HG03095 (cell line): ENCODE measurements at regions not wholly inside any gene's neighbourhood (a gene's known extent, or its start where the extent isn't known, plus 50 kb on each side); places are given as distances from the start of the nearest gene placed in this dataset.

Source experiments
- ATAC-seq: cut with Tn5 transposase; IDR thresholded peaks from one replicate; pipeline ENCODE4 v1.9.1; 2021; ENCODE audit warnings: moderate library complexity; ENCODE audit not compliant: unreplicated experiment

GRCh38 chr12:84691266-84691665 is 221.3 kb downstream of the SLC6A15 start:
- no peak for ATAC-seq

DNA sequence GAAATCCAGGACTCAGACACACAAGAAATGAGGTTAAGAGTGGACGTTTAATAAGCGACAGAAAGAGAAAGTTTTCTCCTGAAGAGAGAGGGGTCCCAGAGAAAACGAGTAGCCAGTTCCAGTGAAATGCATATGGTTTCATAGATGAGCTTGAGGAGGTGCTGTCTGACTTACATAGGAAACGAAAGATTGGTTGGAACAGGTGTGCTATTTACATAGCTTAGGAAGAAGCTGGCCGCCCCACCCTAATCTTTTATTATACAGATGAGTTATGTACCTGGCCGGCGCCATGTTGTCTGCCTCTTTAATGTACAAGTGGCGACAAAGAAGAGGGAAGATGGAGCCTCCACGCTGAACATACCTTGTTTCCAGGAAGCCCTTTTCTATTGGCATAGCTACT is 223.0 kb downstream of the SLC6A15 start:
- ATAC-seq = no peak

DNA sequence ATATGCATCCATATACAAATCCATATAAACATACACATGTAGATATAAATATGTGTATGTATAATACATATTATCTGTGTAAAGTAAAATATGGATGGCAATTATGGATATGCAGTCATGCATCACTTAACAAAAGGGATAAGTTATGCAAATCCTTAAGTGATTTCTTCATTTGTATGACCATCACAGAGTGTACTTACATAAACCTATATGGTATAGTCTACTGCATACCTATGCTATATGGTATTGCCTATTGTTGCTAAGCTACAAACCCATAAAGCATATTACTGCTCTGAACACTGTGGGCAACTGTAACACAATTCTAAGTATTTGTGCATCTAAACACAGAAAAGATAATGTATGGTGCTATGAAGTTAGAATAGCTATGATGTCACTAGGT is 227.2 kb downstream of the SLC6A15 start:
- ATAC-seq = no peak

GRCh38 chr12:84676787-84677186 is 235.8 kb downstream of the SLC6A15 start:
- ATAC-seq = no peak

DNA sequence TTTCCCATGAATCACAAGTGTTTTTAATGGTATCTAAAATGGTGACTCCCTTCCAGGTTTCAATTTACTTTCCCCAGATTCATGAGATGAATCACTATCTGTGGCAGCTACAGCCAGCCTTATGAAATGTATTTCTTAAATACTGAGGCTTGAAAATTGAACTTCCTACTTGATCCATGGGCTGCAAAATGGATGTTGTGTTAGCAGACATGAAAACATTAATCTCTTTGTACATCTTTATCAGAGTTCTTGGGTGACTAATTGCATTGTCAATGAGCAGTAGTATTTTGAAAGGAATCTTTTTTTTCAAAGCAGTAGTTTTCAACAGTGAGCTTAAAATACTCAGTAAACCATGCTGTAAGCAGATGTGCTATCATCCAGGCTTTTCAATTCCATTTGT is 250.8 kb downstream of the SLC6A15 start:
- ATAC-seq = no peak

GRCh38 chr12:84660139-84660538 is 252.5 kb downstream of the SLC6A15 start:
- no peak for ATAC-seq

DNA sequence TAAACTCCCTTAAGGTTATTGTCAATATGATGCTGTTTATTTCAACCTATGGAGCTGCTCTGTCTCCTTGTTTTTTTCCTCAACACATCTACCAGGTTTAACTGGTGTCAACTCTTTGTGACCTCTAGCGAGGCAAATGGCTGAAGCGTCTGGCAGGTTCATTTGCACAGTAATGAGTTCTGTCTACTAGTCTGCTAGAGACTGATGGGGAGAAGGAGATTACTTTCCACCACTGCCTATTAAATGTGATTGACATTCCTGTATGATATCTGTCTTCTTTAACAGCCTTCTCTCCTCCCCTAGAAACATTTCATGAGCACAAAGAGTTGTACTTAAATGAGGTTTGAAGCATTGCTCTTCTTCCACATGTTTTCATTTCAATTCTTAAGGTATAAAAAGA is 253.7 kb downstream of the SLC6A15 start:
- ATAC-seq = no peak

DNA sequence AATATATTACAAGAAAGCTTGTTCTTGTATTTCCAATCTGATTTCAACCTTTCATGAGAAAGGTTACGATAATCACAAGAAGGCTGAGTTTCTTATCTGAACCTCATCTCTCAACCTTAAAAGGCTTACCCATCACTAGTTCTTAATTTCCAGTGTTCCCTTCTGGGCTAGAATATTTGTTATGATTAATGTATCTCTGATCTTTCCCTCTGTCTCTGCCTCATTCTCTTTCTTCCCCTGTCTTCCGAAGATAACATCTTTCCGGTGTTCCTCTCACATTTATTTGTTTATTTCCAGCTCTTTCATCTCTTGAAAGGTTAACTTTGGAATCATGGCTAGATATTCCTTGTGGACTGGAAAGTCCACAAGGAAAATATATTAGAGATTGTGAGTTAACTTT is 255.9 kb downstream of the SLC6A15 start:
- no peak for ATAC-seq

GRCh38 chr12:84653482-84653881 is 259.1 kb downstream of the SLC6A15 start:
- ATAC-seq = no peak

DNA sequence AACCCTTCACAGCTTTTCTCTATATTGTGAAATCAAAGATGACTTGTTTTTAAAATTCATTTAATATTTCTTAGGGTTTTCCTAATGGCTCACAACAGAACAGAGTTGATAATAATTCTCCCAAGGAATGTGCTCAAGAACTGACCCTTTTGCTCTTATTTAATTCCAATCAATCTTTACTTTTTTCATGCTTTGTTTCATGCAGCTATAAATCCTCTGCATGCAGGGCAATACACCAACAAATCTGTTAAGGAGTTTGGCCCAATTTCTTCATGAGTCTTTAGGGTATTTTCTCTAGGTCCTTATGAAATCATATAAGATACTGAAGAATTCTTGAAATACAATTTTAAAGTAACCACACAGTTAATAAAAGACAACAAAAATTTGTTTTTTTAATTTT is 264.2 kb downstream of the SLC6A15 start:
- no peak for ATAC-seq

DNA sequence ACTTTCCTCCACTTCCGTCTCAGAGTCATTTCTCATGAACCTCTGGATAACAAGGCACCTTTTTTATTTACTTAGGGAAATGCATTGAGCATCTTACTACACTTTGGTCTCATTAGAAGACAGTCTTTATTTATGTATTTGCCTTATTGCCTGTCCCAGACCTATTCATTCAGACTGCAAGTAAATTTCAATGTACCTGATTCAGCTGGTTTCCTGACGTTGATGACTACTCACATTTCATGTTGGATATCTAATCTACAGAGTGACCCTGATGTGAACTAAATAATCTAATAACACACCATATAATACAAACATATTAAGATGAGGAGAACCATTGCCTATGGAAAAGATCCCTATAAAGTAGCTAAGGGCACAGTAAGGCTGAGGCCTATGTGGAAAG is 267.7 kb downstream of the SLC6A15 start:
- no peak for ATAC-seq

DNA sequence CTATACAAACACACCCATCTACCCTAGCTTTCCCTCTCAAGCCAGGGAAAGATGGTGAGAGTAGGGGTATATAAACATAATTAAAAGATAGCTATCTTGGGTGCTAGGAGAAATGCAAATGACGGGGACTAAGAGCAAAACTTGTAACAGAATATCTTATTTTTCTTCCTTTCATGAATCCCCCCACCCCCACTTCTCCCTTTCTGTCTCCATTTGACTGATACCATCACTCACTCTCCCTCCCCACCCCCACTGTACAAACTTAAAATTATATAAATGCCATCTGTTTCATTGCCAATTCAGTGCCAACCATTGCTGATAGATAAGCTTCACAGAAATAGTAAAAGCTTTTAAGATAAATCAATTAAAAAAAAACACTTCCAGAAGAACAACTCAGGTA is 268.6 kb downstream of the SLC6A15 start:
- no peak for ATAC-seq

GRCh38 chr12:84641940-84642545 is 270.6 kb downstream of the SLC6A15 start:
- ATAC-seq = no peak

DNA sequence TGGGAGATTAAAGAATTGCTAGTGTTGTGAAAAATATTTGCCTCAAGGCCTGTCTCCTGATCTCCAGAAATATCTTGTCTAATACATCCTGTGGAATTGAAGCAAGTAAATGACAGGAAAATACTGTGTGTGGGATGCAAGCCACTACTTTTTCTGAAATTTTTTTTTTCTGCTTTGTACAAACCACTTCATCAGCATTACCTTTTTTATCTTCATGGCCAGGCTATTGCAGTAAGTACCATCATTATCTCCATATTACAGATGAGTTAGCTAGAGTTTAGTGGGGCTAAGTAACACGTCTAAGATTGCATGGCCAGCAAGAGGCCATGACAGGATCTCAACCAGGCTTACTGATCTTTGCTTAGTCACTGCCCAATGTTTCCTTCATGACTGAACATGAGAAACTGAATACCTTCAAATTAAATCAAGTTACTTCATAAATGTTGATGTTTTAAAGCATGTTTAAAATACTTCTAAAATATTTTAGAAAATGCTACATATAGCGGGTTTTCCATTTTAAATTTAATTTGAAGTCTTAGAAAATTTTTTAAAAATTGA is 273.7 kb downstream of the SLC6A15 start:
- no peak for ATAC-seq

DNA sequence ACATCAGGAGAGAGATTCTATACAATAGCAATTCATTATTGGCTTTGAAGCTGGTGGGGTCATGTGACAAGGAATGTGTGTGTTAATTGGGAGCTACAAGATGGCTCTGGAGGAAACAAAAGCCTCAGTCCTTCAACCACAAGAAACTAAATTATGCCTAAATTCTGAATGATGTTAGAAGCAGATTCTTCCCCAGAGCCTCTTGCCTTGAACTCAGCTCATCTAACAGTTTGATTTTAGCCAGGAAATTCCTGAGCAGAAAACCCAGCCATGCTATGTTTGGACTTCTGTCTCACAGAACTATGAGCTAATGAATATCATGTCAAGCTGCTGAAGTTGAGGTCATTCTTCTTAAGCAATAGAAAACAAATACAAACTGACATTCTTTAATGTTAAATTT is 274.7 kb downstream of the SLC6A15 start:
- ATAC-seq = no peak

- ATAC-seq = no peak
Observed at GRCh38 chr12:84636801-84637290, 275.8 kb downstream of the SLC6A15 start.

- ATAC-seq = no peak
Observed at GRCh38 chr12:84634526-84634925, 278.1 kb downstream of the SLC6A15 start.

DNA sequence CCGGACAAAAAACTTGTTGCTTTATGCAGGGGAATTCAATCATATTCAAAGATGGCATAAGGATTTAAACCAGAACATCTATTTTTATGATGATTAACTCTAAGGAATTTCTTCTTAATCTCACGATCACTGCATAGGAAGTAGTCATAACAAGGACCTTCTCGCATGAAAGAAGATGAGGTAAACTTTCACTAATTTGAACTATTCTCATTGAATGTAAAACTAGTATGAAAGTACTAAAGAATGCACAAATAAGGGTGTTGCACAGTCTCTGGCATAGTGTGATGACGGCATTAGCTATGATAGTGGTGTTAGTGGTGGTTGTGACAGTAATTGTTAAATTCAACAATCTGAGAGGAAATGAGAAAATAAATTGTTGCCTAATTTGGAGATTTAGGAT is 280.0 kb downstream of the SLC6A15 start:
- ATAC-seq = no peak

DNA sequence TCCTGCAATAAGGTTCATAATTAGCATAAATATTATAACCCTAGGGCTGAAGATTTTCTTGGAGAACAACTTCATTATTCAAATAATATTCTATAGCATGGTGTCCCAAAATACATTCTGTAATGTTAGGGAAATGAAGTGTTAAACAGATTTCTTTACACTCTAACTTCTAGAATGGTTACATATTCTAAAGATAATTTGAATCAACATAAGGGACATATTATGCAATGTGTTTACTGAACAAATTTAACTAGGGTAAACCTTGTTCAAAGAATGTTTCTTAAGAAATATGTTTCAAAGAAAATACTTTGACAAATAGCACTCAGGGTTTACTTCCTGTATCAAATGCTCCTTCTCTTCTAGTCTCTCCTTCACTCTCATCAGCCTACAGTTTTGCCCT is 281.6 kb downstream of the SLC6A15 start:
- no peak for ATAC-seq

DNA sequence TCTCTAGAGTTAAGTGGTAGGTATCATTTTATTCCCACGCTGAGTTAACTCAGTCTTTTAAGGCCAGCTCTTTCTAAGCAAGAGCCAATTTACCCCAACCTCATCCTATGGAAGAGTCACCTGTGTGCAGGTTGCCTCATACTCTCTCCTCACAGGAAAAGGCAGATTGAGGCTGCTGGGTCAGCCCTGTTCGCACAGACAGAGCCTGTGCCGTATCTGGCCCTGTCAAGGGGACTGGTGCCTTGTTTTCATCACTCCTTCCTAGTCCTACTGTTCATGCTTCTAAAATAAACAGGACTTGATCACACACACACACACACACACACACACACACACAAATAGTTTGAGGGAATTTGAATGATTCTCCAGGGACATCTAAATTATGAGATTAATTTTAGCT is 285.0 kb downstream of the SLC6A15 start:
- ATAC-seq = no peak

- ATAC-seq = no peak
Observed at GRCh38 chr12:84624601-84625000, 288.0 kb downstream of the SLC6A15 start.

DNA sequence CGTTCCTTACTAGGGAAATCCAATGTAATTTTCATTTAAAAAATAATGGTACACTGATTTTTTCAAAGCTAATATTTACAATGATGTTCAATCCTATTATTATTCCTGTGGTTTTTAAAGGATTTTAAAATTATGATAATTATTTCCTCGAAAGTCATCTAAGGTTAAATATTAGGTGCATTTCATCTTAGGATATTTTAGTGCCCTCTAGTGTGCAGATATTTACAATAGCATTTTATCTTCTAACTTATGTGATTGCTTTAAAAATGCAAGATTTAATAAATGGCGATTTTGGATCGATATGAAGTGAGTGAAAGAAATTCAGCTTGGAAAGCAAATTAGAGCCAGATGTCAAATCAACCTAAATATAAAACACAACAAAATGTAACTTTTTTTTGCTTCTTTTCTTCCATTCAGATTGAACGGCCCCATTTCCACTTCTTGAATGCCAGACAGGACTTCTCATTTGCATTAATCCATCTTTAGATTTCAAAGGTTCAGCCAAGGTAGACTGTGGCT is 293.5 kb downstream of the SLC6A15 start:
- no peak for ATAC-seq
